HG03378 (cell line): ENCODE measurements at regions not wholly inside any gene's neighbourhood (a gene's known extent, or its start where the extent isn't known, plus 50 kb on each side); places are given as distances from the start of the nearest gene placed in this dataset.

Source experiments
- ATAC-seq: cut with Tn5 transposase; IDR thresholded peaks from one replicate; pipeline ENCODE4 v1.9.1; 2021; ENCODE audit warnings: mild to moderate bottlenecking, moderate library complexity; ENCODE audit not compliant: unreplicated experiment

DNA sequence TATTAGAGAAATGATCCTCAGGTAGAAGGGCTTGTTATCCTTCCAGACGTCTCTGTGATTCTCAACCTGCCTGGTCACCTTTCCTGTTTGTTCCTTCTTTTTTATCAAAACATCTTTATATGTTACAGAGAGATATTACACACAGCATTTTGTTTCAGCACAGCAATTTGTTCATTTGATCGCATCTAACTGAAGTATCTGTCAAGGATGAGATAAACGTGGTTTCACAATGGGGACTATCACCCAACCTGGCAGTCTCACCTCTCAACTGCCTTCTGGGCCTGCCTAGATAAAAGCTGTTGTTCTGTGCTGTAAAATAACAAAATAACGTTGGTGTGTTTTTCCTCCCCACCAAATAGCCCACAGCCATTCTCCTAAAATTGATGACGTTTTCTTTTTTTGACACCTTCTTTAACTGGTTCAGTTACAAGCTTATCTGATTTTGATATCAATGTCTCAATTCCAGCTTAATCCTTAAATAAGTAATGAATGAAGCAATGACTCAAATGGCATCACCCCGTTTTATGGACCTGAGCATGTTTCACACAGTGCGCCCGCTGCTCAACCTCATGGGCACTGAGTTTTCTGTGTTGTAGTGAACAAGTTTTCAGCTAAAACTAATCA is 367.9 kb upstream of the RUNX1 start:
- no peak for ATAC-seq

DNA sequence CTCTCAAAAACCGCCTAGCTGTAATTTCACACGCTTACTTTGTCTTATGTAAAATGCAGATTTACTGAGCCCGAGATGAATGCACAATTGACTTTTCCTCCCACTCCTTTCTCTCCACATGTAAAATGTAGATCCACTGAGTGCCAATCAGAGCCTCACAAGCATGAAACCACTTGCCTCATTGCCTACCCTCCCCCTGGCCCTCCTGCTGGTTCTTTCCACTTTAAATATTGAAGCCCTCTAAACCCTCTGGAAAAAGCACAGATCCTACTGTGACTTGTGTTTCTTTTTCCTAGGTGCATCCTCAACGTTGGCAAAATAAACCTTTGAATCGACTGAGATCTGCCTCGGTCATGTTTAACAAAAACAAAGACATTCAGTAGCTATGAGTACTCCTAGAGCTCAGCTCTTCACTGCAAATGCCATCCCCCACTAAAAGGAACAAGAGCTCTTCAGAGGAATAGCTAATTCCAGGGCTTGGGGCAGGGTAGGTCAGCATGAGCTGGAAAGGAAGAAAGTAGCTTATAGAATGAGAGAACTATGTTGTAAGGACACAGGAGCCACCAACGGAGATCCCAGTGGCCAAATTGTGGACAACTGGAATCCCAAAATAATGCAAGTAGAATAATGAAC is 365.5 kb upstream of the RUNX1 start:
- ATAC-seq = no peak

DNA sequence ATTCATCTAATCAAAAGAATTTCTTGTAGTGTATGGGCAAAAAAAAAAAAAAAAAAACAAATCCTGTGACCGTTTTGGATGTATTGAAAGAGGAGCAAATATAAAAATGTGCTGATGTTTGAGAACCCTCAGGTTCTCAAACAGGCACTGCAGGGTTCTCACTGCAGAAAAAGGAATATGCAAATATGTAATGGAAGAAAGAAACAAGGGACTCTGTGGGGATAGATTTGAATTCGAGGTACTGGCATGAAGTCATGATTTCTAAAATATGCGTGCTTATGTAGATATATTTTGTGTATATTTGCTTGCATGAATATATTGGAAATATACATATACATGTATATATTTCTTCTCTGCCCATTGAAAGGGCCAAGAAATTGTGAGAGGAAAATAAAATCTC is 365.0 kb upstream of the RUNX1 start:
- ATAC-seq = no peak

DNA sequence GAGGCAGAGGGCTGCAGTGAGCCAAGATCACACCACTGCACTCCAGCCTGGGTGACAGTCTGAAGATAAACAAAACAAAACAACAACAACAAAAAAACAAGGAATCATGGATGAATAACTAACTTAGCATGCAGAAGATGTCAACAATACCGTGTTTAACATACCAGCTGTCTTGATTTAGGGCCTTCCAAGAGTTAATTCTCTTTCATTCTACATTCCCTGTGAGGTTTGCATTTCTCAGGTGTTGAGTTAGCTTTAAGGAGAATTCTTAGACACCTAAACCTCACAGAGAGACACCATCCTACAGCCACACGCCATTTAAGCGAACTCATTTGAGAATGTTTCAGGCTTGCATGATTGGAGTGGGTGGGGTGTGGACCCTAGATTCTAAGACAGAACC is 363.1 kb upstream of the RUNX1 start:
- no peak for ATAC-seq

DNA sequence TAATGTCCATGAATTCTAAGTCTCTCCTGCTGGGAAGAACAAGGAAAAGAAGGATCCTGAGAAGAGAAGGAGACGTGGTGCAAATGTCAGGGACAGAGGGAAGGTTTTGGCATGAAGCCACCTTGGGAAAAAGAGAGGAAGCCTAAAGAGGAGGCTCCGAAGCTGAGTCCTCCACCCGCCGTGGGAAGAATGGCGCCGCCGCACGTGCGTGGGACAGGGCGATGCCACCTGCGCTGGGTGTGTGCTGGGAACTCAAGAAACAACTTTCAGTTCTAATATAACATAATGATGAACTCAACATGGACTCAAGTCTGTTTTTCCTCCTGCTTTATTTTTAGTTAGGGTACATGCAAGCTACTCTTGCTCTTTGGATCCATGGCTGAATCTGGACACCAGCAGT is 362.3 kb upstream of the RUNX1 start:
- no peak for ATAC-seq

DNA sequence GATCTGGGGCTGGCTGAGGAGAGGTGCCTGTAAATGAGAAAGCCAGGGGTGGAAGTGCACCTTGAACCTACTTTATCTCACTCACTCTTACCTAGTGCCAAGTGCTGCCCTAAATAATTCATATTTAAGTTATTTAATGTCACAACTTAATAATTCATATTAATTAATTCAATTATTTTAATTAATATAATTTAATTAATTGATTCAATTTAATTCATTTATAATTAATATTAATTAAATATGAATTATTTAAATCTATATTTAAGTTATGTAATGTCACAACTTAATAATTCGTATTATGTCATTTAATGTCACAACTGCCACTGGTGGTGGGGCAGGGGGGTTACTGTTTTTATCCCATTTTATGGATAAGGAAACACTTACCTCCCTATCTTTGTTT is 361.6 kb upstream of the RUNX1 start:
- no peak for ATAC-seq

- ATAC-seq = no peak
Measured at GRCh38 chr21:35410123-35410522, 361.0 kb upstream of the RUNX1 start.

- ATAC-seq = no peak
Measured at GRCh38 chr21:35408401-35408800, 359.3 kb upstream of the RUNX1 start.

DNA sequence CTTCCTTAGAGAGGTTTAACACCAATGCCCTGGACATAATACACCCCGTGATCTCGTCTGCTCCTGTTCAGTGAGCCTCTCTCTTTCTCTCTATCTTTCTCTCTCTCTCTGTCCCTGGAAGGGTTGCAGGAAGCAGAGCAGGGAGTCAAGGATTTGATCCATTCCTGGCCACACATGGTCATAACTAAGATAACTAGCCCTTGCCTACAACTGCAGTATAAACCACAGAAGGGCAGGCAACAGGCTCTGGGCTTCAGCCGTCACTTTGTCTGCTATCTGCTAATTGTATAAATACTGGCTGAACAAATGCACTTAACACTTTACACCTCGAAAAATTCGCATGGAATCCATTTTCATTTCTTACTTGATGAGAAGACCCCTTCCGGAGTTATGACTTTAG is 357.5 kb upstream of the RUNX1 start:
- ATAC-seq = no peak

GRCh38 chr21:35405981-35406380 is 356.9 kb upstream of the RUNX1 start:
- ATAC-seq = no peak

- ATAC-seq = no peak
Measured at GRCh38 chr21:35404247-35404646, 355.1 kb upstream of the RUNX1 start.

GRCh38 chr21:35402061-35402460 is 353.0 kb upstream of the RUNX1 start:
- no peak for ATAC-seq

DNA sequence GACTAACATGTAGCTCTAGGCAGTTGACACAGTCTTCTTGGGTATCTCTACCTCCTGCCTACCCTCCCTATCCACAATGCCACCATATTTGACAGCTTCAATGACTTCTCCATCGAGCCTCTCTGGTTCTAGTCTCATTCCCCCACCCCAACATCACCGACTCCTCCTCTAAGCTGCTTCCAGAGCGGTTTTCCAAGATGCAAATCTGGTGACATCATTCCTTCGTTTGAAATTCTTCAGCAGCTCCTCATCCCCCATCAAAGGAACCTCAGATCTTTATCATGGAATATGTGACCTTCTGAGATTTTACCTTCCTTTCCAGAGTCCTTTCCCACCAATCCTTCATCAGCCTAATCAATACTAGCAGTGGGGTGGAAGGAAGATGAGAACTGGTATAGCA is 352.4 kb upstream of the RUNX1 start:
- ATAC-seq = no peak

DNA sequence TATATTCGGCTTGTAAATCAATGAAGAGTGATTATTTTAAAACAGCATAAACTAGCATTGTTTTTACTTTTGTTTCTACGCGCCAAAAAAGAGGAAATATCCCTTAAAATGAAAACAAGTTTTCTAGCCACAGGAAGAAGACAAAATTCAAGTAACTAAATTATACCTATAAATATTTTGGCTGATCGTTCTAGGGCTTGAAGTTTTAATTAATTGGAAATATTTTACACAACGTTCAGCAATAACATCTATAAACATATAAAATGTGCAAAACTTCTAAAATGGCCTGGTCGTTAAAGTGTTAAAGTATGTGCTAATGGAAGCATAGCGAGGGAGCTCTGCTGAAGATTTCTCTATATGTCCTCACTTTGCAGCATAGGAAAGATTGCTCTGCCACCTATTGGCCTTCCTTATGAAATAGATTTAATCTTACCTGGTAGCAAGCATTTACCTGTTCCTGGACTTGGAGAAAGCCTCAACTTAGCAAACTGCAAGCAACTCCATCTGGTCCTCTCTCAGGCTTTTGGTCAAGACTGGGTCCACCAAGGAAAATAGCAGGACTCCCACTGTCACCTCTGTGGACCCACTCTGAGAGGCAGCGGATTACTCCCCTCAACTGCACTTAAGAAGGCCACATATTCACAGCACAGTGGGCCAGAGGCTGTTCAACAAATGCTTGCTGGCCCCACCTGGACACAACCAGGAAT is 351.3 kb upstream of the RUNX1 start:
- no peak for ATAC-seq

DNA sequence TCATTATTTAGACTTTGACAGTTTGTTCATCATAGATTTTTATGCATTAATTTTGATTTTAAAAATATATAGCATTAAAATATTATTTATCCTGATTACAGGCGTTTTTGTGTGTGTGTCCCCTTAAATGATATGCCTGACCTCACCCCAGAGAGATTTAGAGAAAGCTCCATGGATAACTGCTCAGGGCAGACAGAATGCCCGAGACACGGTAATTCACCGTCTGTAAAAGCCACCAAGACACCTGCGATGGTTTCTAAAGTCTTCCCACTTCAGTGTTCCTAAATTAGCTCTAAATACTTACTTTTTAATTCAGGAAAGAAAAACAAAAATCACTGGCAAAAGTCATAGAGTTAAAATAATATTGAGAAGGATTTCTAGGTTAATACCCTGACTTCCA is 350.6 kb upstream of the RUNX1 start:
- no peak for ATAC-seq

DNA sequence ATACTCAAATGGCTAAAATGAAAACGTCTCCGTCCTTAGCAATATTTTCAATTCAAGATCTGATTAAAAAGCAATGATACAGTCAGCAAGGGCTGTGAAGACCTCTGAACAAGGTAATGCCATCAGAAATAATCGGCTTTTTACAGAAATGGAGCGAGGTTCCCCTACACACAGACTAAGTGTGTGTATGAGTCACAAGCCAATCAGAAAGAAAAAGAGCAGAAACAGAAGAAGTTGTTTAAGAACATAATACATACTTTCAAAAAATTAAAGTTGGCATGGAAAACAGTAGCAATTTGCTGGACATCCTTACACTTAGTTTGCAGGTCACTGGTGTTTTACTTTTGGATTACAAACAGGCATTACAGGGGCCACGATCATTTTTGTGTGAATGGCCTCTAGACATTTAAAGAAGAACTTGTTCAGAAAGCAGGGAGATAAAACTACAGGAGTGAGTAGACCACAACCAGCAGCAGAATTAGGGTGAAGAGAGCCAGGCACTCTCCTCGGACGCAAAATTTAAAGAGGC is 350.0 kb upstream of the RUNX1 start:
- no peak for ATAC-seq

DNA sequence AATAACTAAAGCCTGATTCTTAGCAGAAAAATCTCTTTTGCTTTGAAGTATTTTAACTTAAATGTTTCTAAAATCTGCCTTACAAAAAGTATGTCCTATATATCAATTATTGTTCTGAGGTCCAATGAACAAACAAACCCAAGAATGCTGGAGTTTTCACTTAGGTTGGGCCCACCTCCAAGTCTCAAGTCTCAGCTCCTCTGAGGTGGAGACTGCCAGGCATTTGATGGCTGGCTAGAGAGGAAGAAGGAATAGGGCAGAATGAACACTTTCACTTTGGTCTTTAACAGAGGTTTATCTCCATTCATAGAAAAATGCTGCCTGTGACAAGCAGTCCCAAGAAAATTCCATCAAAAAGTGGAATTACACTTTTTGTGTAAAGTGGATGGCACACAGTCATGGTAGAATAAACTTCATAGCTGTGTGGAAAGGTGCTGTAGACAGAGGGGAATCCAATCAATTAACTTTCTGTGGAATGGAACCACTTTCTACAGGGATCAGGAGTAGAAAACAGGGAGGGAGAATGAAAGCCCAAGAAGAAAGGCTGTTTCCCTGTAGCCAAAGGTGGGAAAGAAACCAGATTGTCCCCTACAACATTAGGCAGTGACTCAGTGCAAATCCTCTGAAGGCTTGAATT is 349.4 kb upstream of the RUNX1 start:
- no peak for ATAC-seq

DNA sequence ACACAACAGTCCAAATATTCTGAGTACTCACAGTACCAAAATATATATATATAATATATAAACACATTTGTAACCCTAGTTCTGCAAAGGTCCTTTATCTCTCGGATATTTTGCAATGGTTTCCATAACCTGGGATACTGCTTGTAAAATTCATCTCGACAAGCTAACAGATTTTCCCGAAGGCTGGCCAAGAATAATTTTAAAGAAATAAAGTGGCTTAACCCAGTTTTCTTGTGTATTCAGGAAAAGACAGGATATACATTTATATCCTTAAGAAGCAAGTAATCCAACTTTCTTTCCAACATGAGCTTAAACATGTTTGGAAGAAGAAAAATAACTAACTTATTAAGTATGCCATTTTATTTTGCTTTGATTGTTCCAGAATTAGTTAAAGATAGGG is 348.7 kb upstream of the RUNX1 start:
- no peak for ATAC-seq

DNA sequence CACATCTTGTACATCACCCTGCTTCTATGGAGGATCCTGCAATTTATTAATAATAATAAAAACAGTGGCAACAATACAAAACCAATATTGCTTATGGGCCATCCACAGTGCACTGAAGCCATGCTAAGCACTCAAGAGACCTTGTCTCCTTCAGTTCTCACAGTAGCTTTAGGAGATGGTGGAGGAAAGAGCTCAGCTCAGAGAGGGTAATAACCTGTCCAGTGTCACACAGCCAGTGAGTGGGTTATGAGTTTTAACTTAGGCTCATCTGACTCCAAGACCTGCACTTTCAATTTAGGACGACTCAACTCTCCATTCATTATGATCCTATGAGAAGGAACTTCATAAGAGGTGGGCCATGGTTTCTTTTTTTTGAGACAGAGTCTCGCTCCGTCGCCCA is 347.6 kb upstream of the RUNX1 start:
- no peak for ATAC-seq

DNA sequence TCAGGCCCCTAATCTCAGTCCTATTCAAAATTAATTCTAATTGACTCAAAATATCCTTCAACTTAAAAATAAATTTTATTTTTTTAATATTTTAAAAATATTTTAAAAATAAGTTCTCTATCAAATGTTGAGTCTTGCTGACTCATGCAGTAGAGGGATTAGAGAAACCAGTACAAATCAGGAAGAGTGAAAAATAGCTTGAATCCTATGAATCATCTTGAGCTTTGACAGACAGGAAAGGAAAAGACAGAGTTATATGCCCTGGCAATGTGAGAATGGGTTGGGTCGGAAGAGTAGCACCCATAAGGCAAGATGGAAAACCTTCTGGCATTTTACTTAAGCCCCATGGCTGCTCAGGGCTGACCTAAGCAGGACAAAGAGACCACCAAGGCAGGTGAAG is 346.6 kb upstream of the RUNX1 start:
- ATAC-seq = no peak

DNA sequence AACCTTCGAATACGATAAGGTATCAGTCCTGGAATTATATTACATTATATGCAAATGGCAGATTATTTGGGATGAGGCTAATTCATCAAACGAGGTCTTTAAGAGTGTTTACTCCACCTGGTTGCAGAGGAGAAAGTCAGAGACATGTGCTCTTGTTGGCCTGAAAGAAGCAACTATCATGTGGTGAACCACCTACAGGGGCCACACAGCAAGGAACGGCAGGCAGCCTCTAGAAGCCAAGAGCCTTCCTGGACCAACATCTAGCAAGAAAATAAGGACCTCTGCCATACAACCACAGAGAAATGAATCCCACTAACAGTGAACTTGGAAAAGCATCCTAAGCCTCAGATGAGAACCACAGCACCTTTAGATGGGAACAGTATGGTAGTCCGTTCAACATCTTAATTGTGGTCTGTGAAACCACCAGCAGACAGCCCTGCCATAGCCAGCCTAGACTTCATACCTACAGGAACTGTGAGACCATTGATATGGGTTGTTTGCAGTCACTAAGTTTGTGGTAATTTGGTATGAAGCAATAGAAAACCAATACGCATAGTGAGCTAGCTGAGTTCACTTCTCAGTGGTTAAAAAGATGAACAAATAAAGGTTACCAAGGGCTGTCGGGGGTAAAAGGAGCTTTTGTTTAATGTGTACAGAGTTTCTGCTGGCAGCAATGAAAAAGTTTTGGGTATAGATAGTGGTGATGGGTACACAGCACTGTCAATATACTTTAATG is 345.7 kb upstream of the RUNX1 start:
- no peak for ATAC-seq
